T-helper 1 cell treated with Interleukin-12 subunit alpha and Interleukin-12 subunit beta and Interleukin-4 antibody, amounts not matched to agents 30 μg/mL and 1 μg/mL, for 36 hours (primary cell): ENCODE measurements at regions not wholly inside any gene's neighbourhood (a gene's known extent, or its start where the extent isn't known, plus 50 kb on each side); places are given as distances from the start of the nearest gene placed in this dataset.

Experiments used
- H3K27ac Mint-ChIP-seq: one replicate; pipeline ENCODE4 v1.8.0; 2021; ENCODE audit warnings: mild to moderate bottlenecking, mixed read lengths
- H3K27me3 Mint-ChIP-seq: one replicate; pipeline ENCODE4 v1.8.0; 2021; ENCODE audit warnings: low read depth, mixed read lengths
- H3K36me3 Mint-ChIP-seq: one replicate; pipeline ENCODE4 v1.8.0; 2021; ENCODE audit warnings: low read depth, mixed read lengths
- H3K4me1 Mint-ChIP-seq: one replicate; pipeline ENCODE4 v1.8.0; 2021; ENCODE audit warnings: low read depth, mixed read lengths
- H3K4me3 Mint-ChIP-seq: one replicate; pipeline ENCODE4 v1.8.0; 2021; ENCODE audit warnings: mild to moderate bottlenecking, moderate library complexity, mixed read lengths
- H3K9me3 Mint-ChIP-seq: one replicate; pipeline ENCODE4 v1.8.0; 2021; ENCODE audit warnings: mixed read lengths

- Mint-ChIP-seq H3K27ac (no peak overlapping the region), H3K4me1 (no peaks in the 10 kb centered on the region), H3K9me3 (peaks cover 5% of the 10 kb centered on the region)
These were observed 621.4 kb upstream of the RGS18 start for GRCh38 chr1:191536791-191537429.

GRCh38 chr1:191541758-191542157, 616.5 kb upstream of the RGS18 start:
- Mint-ChIP-seq H3K4me3 (no peak overlapping the region), H3K27ac (no peak overlapping the region), H3K36me3 (no peaks in the 10 kb centered on the region), H3K27me3 (no peaks in the 10 kb centered on the region), H3K9me3 (peaks cover 5% of the 10 kb centered on the region), H3K4me1 (no peaks in the 10 kb centered on the region)

More at GRCh38 chr1:191536791-191537429, 621.4 kb upstream of the RGS18 start:
- Mint-ChIP-seq H3K4me3 (no peak overlapping the region), H3K36me3 (no peaks in the 10 kb centered on the region), H3K27me3 (no peaks in the 10 kb centered on the region)

GRCh38 chr1:191542444-191542843, 615.8 kb upstream of the RGS18 start:
- Mint-ChIP-seq H3K9me3 (no peaks in the 10 kb centered on the region), H3K27ac (no peak overlapping the region), H3K27me3 (no peaks in the 10 kb centered on the region), H3K4me1 (no peaks in the 10 kb centered on the region), H3K4me3 (no peak overlapping the region), H3K36me3 (no peaks in the 10 kb centered on the region)

GRCh38 chr1:191546803-191547202, 611.5 kb upstream of the RGS18 start:
- Mint-ChIP-seq H3K27ac (no peak overlapping the region), H3K27me3 (no peaks in the 10 kb centered on the region), H3K4me1 (no peaks in the 10 kb centered on the region), H3K9me3 (peaks cover 4% of the 10 kb centered on the region), H3K4me3 (no peak overlapping the region), H3K36me3 (no peaks in the 10 kb centered on the region)

- H3K27me3 Mint-ChIP-seq = no peaks in the 10 kb centered on the region
- H3K4me1 Mint-ChIP-seq = no peaks in the 10 kb centered on the region
- H3K9me3 Mint-ChIP-seq = peaks cover 10% of the 10 kb centered on the region
- H3K36me3 Mint-ChIP-seq = no peaks in the 10 kb centered on the region
- no peak overlapping the region for H3K4me3 Mint-ChIP-seq
- H3K27ac Mint-ChIP-seq = no peak overlapping the region
These were observed 607.2 kb upstream of the RGS18 start for GRCh38 chr1:191551019-191551418.

- Mint-ChIP-seq H3K4me3 (no peak overlapping the region), H3K4me1 (no peaks in the 10 kb centered on the region), H3K36me3 (no peaks in the 10 kb centered on the region), H3K27me3 (no peaks in the 10 kb centered on the region), H3K27ac (no peak overlapping the region), H3K9me3 (peaks cover 5% of the 10 kb centered on the region)
These were observed 599.9 kb upstream of the RGS18 start for GRCh38 chr1:191558379-191558778.

- H3K27ac Mint-ChIP-seq = no peak overlapping the region
- H3K36me3 Mint-ChIP-seq = no peaks in the 10 kb centered on the region
- no peaks in the 10 kb centered on the region for H3K27me3 Mint-ChIP-seq
- no peak overlapping the region for H3K4me3 Mint-ChIP-seq
- H3K9me3 Mint-ChIP-seq = no peaks in the 10 kb centered on the region
- no peaks in the 10 kb centered on the region for H3K4me1 Mint-ChIP-seq
These were observed 597.0 kb upstream of the RGS18 start for GRCh38 chr1:191561276-191561675.

- Mint-ChIP-seq H3K4me1 (no peaks in the 10 kb centered on the region), H3K27me3 (no peaks in the 10 kb centered on the region), H3K9me3 (no peaks in the 10 kb centered on the region), H3K36me3 (no peaks in the 10 kb centered on the region), H3K27ac (no peak overlapping the region), H3K4me3 (no peak overlapping the region)
These were observed 594.0 kb upstream of the RGS18 start for GRCh38 chr1:191564275-191564674.

GRCh38 chr1:191572479-191572878, 585.8 kb upstream of the RGS18 start:
- no peak overlapping the region for H3K27ac Mint-ChIP-seq
- H3K4me1 Mint-ChIP-seq = no peaks in the 10 kb centered on the region
- no peaks in the 10 kb centered on the region for H3K36me3 Mint-ChIP-seq
- no peaks in the 10 kb centered on the region for H3K9me3 Mint-ChIP-seq
- H3K4me3 Mint-ChIP-seq = no peak overlapping the region
- H3K27me3 Mint-ChIP-seq = no peaks in the 10 kb centered on the region

GRCh38 chr1:191575180-191575579, 583.1 kb upstream of the RGS18 start:
- H3K27ac Mint-ChIP-seq = no peak overlapping the region
- no peaks in the 10 kb centered on the region for H3K36me3 Mint-ChIP-seq
- no peaks in the 10 kb centered on the region for H3K9me3 Mint-ChIP-seq
- H3K27me3 Mint-ChIP-seq = no peaks in the 10 kb centered on the region
- no peak overlapping the region for H3K4me3 Mint-ChIP-seq
- H3K4me1 Mint-ChIP-seq = no peaks in the 10 kb centered on the region

- Mint-ChIP-seq H3K9me3 (no peaks in the 10 kb centered on the region), H3K4me3 (no peak overlapping the region), H3K27ac (no peak overlapping the region), H3K27me3 (no peaks in the 10 kb centered on the region), H3K4me1 (no peaks in the 10 kb centered on the region), H3K36me3 (no peaks in the 10 kb centered on the region)
These were observed 582.5 kb upstream of the RGS18 start for GRCh38 chr1:191575746-191576145.

- H3K9me3 Mint-ChIP-seq = no peaks in the 10 kb centered on the region
- H3K36me3 Mint-ChIP-seq = no peaks in the 10 kb centered on the region
- H3K27me3 Mint-ChIP-seq = no peaks in the 10 kb centered on the region
- no peaks in the 10 kb centered on the region for H3K4me1 Mint-ChIP-seq
- no peak overlapping the region for H3K27ac Mint-ChIP-seq
- H3K4me3 Mint-ChIP-seq = no peak overlapping the region
These were observed 581.0 kb upstream of the RGS18 start for GRCh38 chr1:191577213-191577612.

- H3K36me3 Mint-ChIP-seq = no peaks in the 10 kb centered on the region
- H3K4me3 Mint-ChIP-seq = no peak overlapping the region
- no peak overlapping the region for H3K27ac Mint-ChIP-seq
- no peaks in the 10 kb centered on the region for H3K4me1 Mint-ChIP-seq
- H3K9me3 Mint-ChIP-seq = peaks cover under 1% of the 10 kb centered on the region
- H3K27me3 Mint-ChIP-seq = no peaks in the 10 kb centered on the region
These were observed 580.0 kb upstream of the RGS18 start for GRCh38 chr1:191578281-191578680.

GRCh38 chr1:191579019-191579418, 579.2 kb upstream of the RGS18 start:
- Mint-ChIP-seq H3K4me3 (no peak overlapping the region), H3K27ac (no peak overlapping the region), H3K27me3 (no peaks in the 10 kb centered on the region), H3K4me1 (no peaks in the 10 kb centered on the region), H3K9me3 (peaks cover 5% of the 10 kb centered on the region), H3K36me3 (no peaks in the 10 kb centered on the region)

- Mint-ChIP-seq H3K27me3 (no peaks in the 10 kb centered on the region), H3K27ac (no peak overlapping the region), H3K4me3 (no peak overlapping the region), H3K4me1 (no peaks in the 10 kb centered on the region), H3K36me3 (no peaks in the 10 kb centered on the region), H3K9me3 (peaks cover 13% of the 10 kb centered on the region)
These were observed 576.1 kb upstream of the RGS18 start for GRCh38 chr1:191582169-191582568.

- Mint-ChIP-seq H3K4me3 (no peak overlapping the region), H3K27ac (no peak overlapping the region), H3K4me1 (no peaks in the 10 kb centered on the region), H3K9me3 (peaks cover 13% of the 10 kb centered on the region), H3K36me3 (no peaks in the 10 kb centered on the region), H3K27me3 (no peaks in the 10 kb centered on the region)
These were observed 573.2 kb upstream of the RGS18 start for GRCh38 chr1:191585095-191585494.
